HepG2 (cell line): ENCODE measurements at regions not wholly inside any gene's neighbourhood (a gene's known extent, or its start where the extent isn't known, plus 50 kb on each side); places are given as distances from the start of the nearest gene placed in this dataset.

ENCODE experiments used
- ATAC-seq: fragments of 200-7000 bp; cut with Tn5 transposase; 3 replicates; pipeline ENCODE4 v1.9.1; 2020; ENCODE audit warnings: mild to moderate bottlenecking, moderate library complexity
- BruUV-seq: library from RNA; stranded (reverse); fragments of 400-500 nt; replicated peaks from 2 replicates; lab custom pipeline; 2021; lab: Mats Ljungman, UMichigan
- CTCF ChIA-PET: fragments of 300-600 bp; formaldehyde crosslinking; extraction: SDS; loops from one replicate; lab custom pipeline; 2021; ENCODE audit warnings: low total read pairs, inconsistent platforms, low intra/inter-chr PET ratio; lab: Yijun Ruan, JAX
- POLR2A ChIA-PET: fragments of 350-600 bp; sonication (Branson Sonifier 250); formaldehyde crosslinking; loops from one replicate; lab custom pipeline; 2020; ENCODE audit warnings: antibody characterized with exemption, inconsistent platforms; lab: Yijun Ruan, JAX
- DNase-seq: peaks from one replicate; pipeline ENCODE4 v3.0.0-alpha.2; 2015; ENCODE audit warnings: low spot score
- FAIRE-seq: peaks from 3 replicates; lab custom pipeline; 2011; peaks lifted over from hg19 to GRCh38; lab: Jason Lieb, UNC
- H2AFZ ChIP-seq: one replicate; pipeline ENCODE4 v1.6.1; 2011; ENCODE audit warnings: low read length, inconsistent platforms
- H3K27ac ChIP-seq: fragments of 300-600 bp; 3 replicates; pipeline ENCODE4 v1.8.0; 2011; ENCODE audit warnings: mixed run types, mild to moderate bottlenecking, mixed read lengths, low read length, inconsistent platforms; ENCODE audit not compliant: insufficient read depth; ENCODE audit errors: extremely low read length
- H3K27me3 ChIP-seq, 2 experiments: fragments of 200-600 bp in 1 of 2; 2 replicates in 1 of 2; 3 replicates in 1 of 2; pipeline versions ENCODE4 v1.6.0 to v1.8.0; 2011; ENCODE audit warnings: low read length in 2 of 2, mild to moderate bottlenecking in 2 of 2, moderate library complexity in 2 of 2, inconsistent platforms in 1 of 2; ENCODE audit not compliant: insufficient read depth in 2 of 2, control insufficient read depth in 1 of 2
- H3K36me3 ChIP-seq, 2 experiments: fragments of 200-600 bp in 1 of 2; replicated peaks in 1 of 2; 2 replicates in 1 of 2; 3 replicates in 1 of 2; pipeline versions ENCODE4 v1.5.1 to v1.8.0; 2011; ENCODE audit warnings: low read length in 2 of 2, inconsistent platforms in 1 of 2; ENCODE audit not compliant: insufficient read depth in 2 of 2, control insufficient read depth in 1 of 2
- H3K4me1 ChIP-seq: 2 replicates; pipeline ENCODE4 v1.5.1; 2012; ENCODE audit warnings: low read length, inconsistent platforms; ENCODE audit not compliant: insufficient read depth
- H3K4me2 ChIP-seq: 2 replicates; pipeline ENCODE4 v1.6.0; 2011; ENCODE audit warnings: low read depth, low read length, inconsistent platforms
- H3K4me3 ChIP-seq, 3 experiments: fragments of 200-600 bp in 1 of 3; sonication (generic), shearing (Covaris generic) in 1 of 3; replicated peaks in 1 of 3; 2 replicates each; pipeline ENCODE4 v1.5.1; 2011 to 2016; ENCODE audit warnings: low read length in 3 of 3, inconsistent platforms in 2 of 3, low read depth in 2 of 3, mild to moderate bottlenecking in 2 of 3, control low read depth in 1 of 3, mixed read lengths in 1 of 3; ENCODE audit not compliant: insufficient read depth in 1 of 3
- H3K79me2 ChIP-seq: one replicate; pipeline ENCODE4 v1.6.1; 2011; ENCODE audit warnings: low read length, inconsistent platforms; ENCODE audit not compliant: insufficient read depth
- H3K9ac ChIP-seq: 2 replicates; pipeline ENCODE4 v1.6.0; 2011; ENCODE audit warnings: mild to moderate bottlenecking, low read depth, low read length, inconsistent platforms; ENCODE audit not compliant: insufficient read depth
- H3K9me3 ChIP-seq: 2 replicates; pipeline ENCODE4 v1.5.1; 2012; ENCODE audit warnings: mild to moderate bottlenecking, low read length
- H4K20me1 ChIP-seq: 2 replicates; pipeline ENCODE4 v1.6.0; 2011; ENCODE audit warnings: inconsistent platforms, mild to moderate bottlenecking, low read length, moderate library complexity; ENCODE audit not compliant: insufficient read depth
- FOXK2 ChIP-seq: fragments of 450-650 bp; IDR thresholded peaks from 2 replicates; pipeline ENCODE4 v1.6.1; 2016
- KLF6 ChIP-seq: IDR thresholded peaks from 2 replicates; pipeline ENCODE4 v1.8.0; 2016; ENCODE audit warnings: missing biosample characterization, missing genetic modification reagents
- SCMH1 ChIP-seq: sonication (generic); formaldehyde crosslinking; IDR thresholded peaks from 2 replicates; pipeline ENCODE4 v1.9.0; 2021; ENCODE audit warnings: missing genetic modification reagents, mild to moderate bottlenecking, borderline replicate concordance
- SP140L ChIP-seq: sonication (generic); formaldehyde crosslinking; IDR thresholded peaks from 2 replicates; pipeline ENCODE4 v1.4.0; 2020; ENCODE audit warnings: missing genetic modification reagents, borderline replicate concordance
- SYNCRIP ChIP-seq: fragments of 200-400 bp; formaldehyde crosslinking; IDR thresholded peaks from 2 replicates; pipeline ENCODE4 v1.6.1; 2018; ENCODE audit warnings: mild to moderate bottlenecking, low read depth, low read length; ENCODE audit not compliant: insufficient read depth
- ZNF180 ChIP-seq: sonication (generic); formaldehyde crosslinking; IDR thresholded peaks from 2 replicates; pipeline ENCODE4 v1.4.0; 2020; ENCODE audit warnings: low read depth, missing genetic modification reagents, borderline replicate concordance
- ZNF230 ChIP-seq: sonication (generic); formaldehyde crosslinking; IDR thresholded peaks from 2 replicates; pipeline ENCODE4 v1.4.0; 2020; ENCODE audit warnings: mild to moderate bottlenecking, missing genetic modification reagents
- ZNF431 ChIP-seq: sonication (generic); formaldehyde crosslinking; IDR thresholded peaks from 2 replicates; pipeline ENCODE4 v1.9.0; 2022; ENCODE audit warnings: missing genetic modification reagents, low read depth, mild to moderate bottlenecking, borderline replicate concordance
- WGBS: methylation state at CpG from one replicate; pipeline ENCODE4 v1.1.6; 2017; ENCODE audit warnings: low lambda C conversion rate; 5-methylcytosine and 5-hydroxymethylcytosine counted together
- in situ Hi-C: cut with HindIII; loops from 2 replicates; pipeline ENCODE4 v1.10.0; 2017; ENCODE audit warnings: low pct_unique_long_range_greater_than_20kb; ENCODE audit not compliant: extremely low pct_ligation_motif_present
- intact Hi-C: fragments of 100-400 bp; cut with micrococcal nuclease; formaldehyde crosslinking; loops from one replicate; pipeline ENCODE4 v1.10.0; 2022; ENCODE audit not compliant: unreplicated experiment
- TF ChIP-seq, protein P1 (sequence below), 2 experiments: IDR thresholded peaks; 2 replicates each; pipeline ENCODE4 v1.6.1; 2011 to 2012; ENCODE audit warnings: low read length in 2 of 2, borderline replicate concordance in 1 of 2, low read depth in 1 of 2, mild to moderate bottlenecking in 1 of 2, moderate library complexity in 1 of 2
- TF ChIP-seq, protein P2 (sequence below): IDR thresholded peaks from 2 replicates; pipeline ENCODE4 v1.6.1; 2016; ENCODE audit warnings: control low read depth
- TF ChIP-seq, protein P3 (sequence below): sonication (generic); formaldehyde crosslinking; IDR thresholded peaks from 2 replicates; pipeline ENCODE4; 2020; ENCODE audit warnings: missing genetic modification reagents, mild to moderate bottlenecking, borderline replicate concordance

DNA sequence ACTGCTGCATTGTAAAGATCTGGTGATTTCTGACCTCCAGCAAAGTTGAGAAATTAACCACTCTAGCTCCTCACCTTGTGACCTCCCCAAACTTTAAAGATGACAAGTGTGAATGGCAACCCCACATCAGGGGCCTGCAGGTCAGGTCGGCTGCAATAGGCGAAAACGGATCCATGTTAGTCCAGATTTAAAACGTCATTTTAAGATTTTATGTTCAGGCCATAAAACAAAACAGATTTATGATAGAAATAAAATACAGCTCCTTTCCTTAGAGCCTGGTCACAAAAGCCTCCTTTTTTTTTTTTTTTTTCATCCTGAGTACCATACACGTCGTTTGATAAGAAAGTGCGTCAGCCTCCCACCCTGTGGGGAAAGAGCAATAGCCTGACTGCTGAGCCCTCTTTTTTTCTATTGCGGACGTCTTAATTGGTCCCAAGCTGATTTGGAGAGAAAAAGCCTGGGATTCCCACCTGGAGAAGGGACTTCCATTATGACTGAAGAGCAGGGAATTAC, 519.2 kb upstream of the NOX3 start:
- Histone ChIP-seq H3K4me1 (peaks cover 10% of the 10 kb centered on the region; the same call in 1 of the 2 replicates), H3K27ac (no peak overlapping the region), H3K27me3 (no peaks in the 10 kb centered on the region; a peak in 2 of 5 replicates), H3K9me3 (no peaks in the 10 kb centered on the region), H3K36me3 (no peaks in the 10 kb centered on the region), H3K4me3 (no peak overlapping the region), H3K4me2 (no peak overlapping the region), H3K79me2 (no peaks in the 10 kb centered on the region), H3K9ac (no peak overlapping the region), H4K20me1 (no peaks in the 10 kb centered on the region)
- intact Hi-C loops = no loop called here
- 69% methylated on average over 9 of the region's 9 CpGs for WGBS
- in situ Hi-C loops = no loop called here
- ATAC-seq (no peak), FAIRE-seq (no peak), DNase-seq (no peak)
- CTCF ChIA-PET = no interaction called here
- TF ChIP-seq SCMH1 = no peak
- TF ChIP-seq ZNF431 (CRISPR knock-in tag) = no peak
- TF ChIP-seq, protein P1, sequence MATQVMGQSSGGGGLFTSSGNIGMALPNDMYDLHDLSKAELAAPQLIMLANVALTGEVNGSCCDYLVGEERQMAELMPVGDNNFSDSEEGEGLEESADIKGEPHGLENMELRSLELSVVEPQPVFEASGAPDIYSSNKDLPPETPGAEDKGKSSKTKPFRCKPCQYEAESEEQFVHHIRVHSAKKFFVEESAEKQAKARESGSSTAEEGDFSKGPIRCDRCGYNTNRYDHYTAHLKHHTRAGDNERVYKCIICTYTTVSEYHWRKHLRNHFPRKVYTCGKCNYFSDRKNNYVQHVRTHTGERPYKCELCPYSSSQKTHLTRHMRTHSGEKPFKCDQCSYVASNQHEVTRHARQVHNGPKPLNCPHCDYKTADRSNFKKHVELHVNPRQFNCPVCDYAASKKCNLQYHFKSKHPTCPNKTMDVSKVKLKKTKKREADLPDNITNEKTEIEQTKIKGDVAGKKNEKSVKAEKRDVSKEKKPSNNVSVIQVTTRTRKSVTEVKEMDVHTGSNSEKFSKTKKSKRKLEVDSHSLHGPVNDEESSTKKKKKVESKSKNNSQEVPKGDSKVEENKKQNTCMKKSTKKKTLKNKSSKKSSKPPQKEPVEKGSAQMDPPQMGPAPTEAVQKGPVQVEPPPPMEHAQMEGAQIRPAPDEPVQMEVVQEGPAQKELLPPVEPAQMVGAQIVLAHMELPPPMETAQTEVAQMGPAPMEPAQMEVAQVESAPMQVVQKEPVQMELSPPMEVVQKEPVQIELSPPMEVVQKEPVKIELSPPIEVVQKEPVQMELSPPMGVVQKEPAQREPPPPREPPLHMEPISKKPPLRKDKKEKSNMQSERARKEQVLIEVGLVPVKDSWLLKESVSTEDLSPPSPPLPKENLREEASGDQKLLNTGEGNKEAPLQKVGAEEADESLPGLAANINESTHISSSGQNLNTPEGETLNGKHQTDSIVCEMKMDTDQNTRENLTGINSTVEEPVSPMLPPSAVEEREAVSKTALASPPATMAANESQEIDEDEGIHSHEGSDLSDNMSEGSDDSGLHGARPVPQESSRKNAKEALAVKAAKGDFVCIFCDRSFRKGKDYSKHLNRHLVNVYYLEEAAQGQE (IDR thresholded peaks at IDR 0.05; ENCODE audit: borderline replicate concordance in 1 of 2, low read depth in 1 of 2, low read length in 2 of 2) = no peak
- no peak for TF ChIP-seq FOXK2
- no peak for TF ChIP-seq KLF6
- TF ChIP-seq, protein P2, sequence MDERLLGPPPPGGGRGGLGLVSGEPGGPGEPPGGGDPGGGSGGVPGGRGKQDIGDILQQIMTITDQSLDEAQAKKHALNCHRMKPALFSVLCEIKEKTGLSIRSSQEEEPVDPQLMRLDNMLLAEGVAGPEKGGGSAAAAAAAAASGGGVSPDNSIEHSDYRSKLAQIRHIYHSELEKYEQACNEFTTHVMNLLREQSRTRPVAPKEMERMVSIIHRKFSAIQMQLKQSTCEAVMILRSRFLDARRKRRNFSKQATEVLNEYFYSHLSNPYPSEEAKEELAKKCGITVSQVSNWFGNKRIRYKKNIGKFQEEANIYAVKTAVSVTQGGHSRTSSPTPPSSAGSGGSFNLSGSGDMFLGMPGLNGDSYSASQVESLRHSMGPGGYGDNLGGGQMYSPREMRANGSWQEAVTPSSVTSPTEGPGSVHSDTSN (CRISPR knock-in tag) = no peak
- TF ChIP-seq, protein P3, sequence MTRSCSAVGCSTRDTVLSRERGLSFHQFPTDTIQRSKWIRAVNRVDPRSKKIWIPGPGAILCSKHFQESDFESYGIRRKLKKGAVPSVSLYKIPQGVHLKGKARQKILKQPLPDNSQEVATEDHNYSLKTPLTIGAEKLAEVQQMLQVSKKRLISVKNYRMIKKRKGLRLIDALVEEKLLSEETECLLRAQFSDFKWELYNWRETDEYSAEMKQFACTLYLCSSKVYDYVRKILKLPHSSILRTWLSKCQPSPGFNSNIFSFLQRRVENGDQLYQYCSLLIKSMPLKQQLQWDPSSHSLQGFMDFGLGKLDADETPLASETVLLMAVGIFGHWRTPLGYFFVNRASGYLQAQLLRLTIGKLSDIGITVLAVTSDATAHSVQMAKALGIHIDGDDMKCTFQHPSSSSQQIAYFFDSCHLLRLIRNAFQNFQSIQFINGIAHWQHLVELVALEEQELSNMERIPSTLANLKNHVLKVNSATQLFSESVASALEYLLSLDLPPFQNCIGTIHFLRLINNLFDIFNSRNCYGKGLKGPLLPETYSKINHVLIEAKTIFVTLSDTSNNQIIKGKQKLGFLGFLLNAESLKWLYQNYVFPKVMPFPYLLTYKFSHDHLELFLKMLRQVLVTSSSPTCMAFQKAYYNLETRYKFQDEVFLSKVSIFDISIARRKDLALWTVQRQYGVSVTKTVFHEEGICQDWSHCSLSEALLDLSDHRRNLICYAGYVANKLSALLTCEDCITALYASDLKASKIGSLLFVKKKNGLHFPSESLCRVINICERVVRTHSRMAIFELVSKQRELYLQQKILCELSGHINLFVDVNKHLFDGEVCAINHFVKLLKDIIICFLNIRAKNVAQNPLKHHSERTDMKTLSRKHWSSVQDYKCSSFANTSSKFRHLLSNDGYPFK (CRISPR knock-in tag) = no peak
- TF ChIP-seq SP140L (CRISPR knock-in tag) = no peak
- no peak for TF ChIP-seq ZNF230
- TF ChIP-seq ZNF180 (CRISPR knock-in tag) = no peak
- no peak for TF ChIP-seq SYNCRIP
- TF ChIP-seq, all 625 proteins: peak for 0
- no TSS peak for BruUV-seq
- H2AFZ ChIP-seq = no peak overlapping the region
- POLR2A ChIA-PET = no interaction called here
